H54 (cell line): ENCODE measurements at regions not wholly inside any gene's neighbourhood (a gene's known extent, or its start where the extent isn't known, plus 50 kb on each side); places are given as distances from the start of the nearest gene placed in this dataset.

Source experiments
- DNase-seq: peaks from one replicate; pipeline ENCODE4 v3.0.0; 2011; ENCODE audit warnings: low spot score, mixed read lengths; ENCODE audit not compliant: insufficient read length
- FAIRE-seq: peaks from 3 replicates; lab custom pipeline; 2011; peaks lifted over from hg19 to GRCh38; lab: Jason Lieb, UNC
- POLR2A ChIP-seq: IDR thresholded peaks from 2 replicates; pipeline ENCODE4 v1.6.1; 2011; ENCODE audit warnings: low read depth, mild to moderate bottlenecking, low read length

DNA sequence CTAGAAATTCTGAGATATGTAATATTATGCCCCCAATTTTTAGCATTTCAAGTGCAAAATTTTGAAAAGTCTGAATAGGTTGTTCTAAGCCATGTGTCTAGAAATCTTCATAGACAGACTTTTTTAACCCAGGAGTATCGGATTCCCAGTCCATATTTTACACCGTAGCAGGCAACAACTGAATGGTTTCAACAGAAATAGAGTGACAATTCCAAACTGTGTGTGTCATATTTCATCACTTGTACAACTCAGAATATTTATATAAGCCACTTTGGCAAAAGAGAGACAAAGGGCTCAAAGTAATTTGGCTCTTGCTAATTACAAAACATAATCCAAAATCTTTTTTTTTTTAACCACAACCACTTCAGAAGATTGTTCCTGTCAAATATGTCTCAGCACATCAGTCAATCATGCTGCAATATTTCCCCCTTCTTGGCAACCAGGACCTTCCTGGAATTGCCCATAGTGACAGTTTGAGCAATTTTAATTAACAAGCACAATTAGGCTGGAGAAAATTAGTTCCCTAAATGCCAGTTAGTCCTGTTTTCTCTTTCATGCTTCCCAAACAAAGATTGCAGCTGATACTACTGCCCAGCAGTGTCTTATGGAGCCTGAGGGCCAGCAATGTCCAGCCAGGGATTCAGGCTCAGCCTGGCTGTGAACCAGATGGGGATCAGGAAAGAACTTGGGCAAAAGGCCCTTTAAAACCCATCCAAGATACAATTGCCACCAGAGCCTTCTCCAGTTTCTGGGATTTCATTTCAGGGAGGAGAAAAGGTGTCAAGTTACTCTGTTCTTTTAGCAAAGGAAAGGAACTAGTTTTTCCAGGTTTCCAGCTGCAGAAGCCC lies 533.3 kb upstream of the GHITM start:
- FAIRE-seq (no peak), DNase-seq (no peak)
- TF ChIP-seq POLR2A, result no peak

DNA sequence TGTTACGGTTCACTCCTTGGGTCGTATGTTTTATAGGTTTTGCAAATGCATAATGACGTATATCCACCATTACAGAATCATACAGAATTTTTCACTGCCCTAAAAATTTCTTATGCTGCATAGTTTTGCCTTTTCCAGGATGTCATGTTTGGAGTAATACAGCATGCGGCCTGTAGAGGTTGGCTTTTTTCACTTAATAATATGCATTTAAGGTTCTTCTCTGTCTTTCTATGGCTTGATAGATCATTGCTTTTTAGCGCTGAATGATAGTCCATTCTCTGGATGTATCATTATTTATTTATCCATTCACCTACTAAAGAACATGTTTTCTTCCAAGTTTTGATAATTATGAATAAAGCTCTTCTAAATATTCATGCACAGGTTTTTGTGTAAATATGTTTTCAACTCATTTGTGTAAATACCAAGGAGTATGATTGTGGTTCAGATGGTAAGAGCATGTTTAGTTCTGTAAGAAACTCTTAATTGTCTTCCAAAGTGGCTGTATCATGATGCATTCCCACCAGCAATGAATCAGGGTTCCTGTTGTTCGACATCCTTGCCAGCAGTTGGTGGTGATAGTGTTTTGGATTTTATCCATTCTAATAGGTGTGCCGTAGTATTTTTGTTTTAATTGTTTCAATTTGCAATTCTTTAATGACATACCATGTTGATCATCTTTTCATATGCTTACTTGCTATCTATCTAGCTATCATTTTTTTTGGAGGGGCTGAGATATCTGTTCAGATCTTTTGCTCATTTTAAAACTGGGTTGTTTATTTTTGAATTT lies 531.2 kb upstream of the GHITM start:
- FAIRE-seq (no peak), DNase-seq (no peak)
- no peak for TF ChIP-seq POLR2A

- FAIRE-seq, result no peak
- TF ChIP-seq POLR2A, result no peak
- DNase-seq, result no peak
Measured at GRCh38 chr10:83612050-83612449, 527.3 kb upstream of the GHITM start.

DNA sequence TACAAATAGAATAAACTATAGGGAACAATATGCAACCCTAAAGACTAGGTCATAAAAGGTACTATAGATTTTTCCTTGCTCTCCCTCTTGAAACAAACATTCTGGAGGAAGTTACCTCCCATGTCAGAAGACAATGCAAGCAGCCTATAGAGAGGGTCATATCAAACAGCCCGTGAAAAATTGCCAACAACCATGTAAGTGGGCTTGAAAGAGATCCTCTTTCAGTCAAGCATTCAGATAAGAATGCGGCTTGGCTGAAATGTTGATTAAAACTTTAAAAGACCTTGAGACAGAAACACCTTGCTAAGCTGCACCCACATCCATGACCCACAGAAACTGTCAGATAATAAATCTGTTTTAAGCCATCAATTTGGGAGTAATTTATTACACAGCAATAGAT lies 526.6 kb upstream of the GHITM start:
- FAIRE-seq, result no peak
- no peak for DNase-seq
- TF ChIP-seq POLR2A, result no peak

GRCh38 chr10:83617172-83617571 lies 522.1 kb upstream of the GHITM start:
- no peak for TF ChIP-seq POLR2A
- no peak for FAIRE-seq

GRCh38 chr10:83617692-83618545 lies 521.4 kb upstream of the GHITM start:
- TF ChIP-seq POLR2A, result no peak
- FAIRE-seq, result no peak
- DNase-seq, result no peak

More at GRCh38 chr10:83617172-83617571, 522.1 kb upstream of the GHITM start:
- DNase-seq, result no peak

GRCh38 chr10:83625831-83626360 lies 513.4 kb upstream of the GHITM start:
- TF ChIP-seq POLR2A, result no peak
- DNase-seq (no peak), FAIRE-seq (no peak)

GRCh38 chr10:83632701-83633100 lies 506.6 kb upstream of the GHITM start:
- no peak for TF ChIP-seq POLR2A
- no peak for FAIRE-seq
- no peak for DNase-seq

DNA sequence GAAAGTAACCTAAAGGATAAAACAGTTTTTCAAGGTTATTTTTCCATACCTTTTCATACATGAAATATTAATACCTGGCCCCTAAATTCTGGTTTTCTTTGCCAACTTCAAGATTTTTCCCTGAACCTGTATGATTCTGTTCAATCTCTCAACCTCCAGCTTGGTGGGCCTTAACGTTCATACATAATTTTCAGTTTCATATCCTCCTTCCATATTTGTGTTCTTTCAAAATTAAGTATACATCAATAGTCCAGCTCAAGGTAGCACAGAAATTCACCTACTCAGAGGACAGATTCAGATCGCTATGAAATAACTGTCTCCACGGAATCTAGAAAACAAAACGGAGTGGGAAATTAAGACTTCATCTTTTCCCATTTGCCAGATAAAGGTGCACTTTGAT lies 505.8 kb upstream of the GHITM start:
- FAIRE-seq (no peak), DNase-seq (no peak)
- TF ChIP-seq POLR2A, result no peak

DNA sequence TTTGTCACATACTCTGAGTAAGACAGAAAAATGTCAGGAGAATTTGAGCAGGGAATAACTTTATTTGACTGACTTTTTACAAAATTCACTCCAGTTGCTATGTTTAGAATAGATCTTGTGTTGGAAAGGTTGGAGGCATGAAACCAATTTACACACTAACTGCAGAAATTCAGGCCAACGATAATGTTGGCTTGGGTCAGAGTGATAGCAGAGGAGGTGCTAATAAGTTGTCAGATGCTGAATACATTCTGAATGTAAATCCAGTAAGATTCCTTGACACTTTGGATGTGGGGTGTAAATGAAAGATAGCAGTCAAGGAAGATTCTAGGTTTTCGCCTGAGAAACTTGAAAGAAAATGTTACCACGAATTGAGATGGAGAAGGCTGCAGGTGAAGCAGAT lies 502.5 kb upstream of the GHITM start:
- FAIRE-seq, result no peak

GRCh38 chr10:83647526-83647925 lies 491.8 kb upstream of the GHITM start:
- FAIRE-seq (no peak), DNase-seq (no peak)
- TF ChIP-seq POLR2A, result no peak

More for the DNA sequence above, 502.5 kb upstream of the GHITM start:
- DNase-seq, result no peak
- no peak for TF ChIP-seq POLR2A

- no peak for TF ChIP-seq POLR2A
- DNase-seq (no peak), FAIRE-seq (no peak)
Measured at GRCh38 chr10:83648201-83648600, 491.1 kb upstream of the GHITM start.

- no peak for FAIRE-seq
Measured at GRCh38 chr10:83649471-83649870, 489.8 kb upstream of the GHITM start.

More at GRCh38 chr10:83649471-83649870, 489.8 kb upstream of the GHITM start:
- no peak for DNase-seq
- no peak for TF ChIP-seq POLR2A
